ENCODE measurements at regions not wholly inside any gene's neighbourhood (a gene's known extent, or its start where the extent isn't known, plus 50 kb on each side); places are given as distances from the start of the nearest gene placed in this dataset.
"Not testable (repeated sequence)": the region's sequence is repeated elsewhere in the genome, so short reads cannot be mapped to it uniquely, and the experiment has no call there.

DNA sequence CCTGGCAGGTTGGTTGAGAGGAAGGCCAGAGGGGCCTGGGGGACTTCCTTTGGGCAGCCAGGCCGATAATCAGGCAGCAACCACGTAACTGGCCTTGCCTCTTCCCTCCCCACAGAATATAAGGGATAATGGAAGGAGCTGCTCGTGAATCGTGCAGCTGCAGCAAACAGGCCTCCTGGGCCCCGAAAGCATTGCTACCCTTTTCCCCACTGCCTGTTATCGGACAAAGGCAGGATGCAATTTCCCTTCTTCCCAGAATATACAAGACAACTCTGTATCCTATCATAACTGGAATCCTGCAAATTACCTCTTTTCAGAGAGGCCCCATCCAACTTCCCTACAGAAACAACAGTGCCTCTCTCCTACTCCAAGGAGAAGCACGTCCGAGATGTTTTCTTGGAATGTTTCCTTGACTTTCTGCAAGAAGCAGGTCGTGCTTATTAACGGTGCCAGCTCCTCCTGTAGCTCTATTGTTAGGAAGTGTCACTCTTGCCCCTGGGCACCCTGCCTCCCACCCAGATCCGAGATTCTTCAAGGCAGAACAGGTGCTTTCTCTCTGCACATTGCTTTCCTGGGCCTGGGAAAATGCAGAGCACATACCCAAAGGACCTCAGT, 106.0 kb upstream of the TIAM1 start:
- DNase-seq = no peak

DNA sequence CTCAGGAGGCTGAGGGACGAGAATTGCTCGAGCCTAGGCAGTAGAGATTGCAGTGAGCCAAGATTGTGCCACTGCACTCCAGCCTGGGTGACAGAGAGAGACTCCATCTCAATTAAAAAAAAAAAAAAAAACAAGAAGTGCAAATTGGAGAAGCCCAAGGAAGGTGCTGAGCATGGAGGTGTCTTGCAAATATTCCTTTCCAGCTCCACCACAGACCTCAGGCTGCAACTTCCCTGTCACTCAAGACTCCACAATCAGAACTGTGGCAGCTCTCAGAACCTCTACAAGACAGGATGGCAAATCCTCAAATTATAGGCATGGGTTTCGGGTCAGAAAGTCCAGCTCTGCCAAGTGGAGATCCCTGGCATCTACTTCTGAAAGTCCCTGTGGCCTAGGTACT, 104.4 kb upstream of the TIAM1 start:
- no peak for DNase-seq

DNA sequence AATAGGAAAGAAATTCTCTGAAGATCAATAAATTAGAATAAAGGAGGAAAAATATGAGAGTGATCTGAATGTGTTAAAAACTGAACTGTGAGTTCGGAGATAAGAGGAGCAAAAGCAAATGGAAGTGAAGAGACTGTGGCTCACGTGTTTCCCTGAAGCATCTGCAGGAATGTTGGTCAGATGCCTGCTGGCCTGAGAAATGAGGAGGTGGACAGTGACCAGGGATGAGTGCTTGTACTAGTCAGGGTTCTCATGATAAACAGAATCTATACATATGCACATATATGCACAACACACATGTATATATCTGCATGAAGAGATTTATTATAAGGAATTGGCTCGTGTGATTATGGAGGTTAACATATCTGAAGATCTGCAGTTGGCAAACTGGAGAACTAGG, 103.4 kb upstream of the TIAM1 start:
- no peak for DNase-seq

DNA sequence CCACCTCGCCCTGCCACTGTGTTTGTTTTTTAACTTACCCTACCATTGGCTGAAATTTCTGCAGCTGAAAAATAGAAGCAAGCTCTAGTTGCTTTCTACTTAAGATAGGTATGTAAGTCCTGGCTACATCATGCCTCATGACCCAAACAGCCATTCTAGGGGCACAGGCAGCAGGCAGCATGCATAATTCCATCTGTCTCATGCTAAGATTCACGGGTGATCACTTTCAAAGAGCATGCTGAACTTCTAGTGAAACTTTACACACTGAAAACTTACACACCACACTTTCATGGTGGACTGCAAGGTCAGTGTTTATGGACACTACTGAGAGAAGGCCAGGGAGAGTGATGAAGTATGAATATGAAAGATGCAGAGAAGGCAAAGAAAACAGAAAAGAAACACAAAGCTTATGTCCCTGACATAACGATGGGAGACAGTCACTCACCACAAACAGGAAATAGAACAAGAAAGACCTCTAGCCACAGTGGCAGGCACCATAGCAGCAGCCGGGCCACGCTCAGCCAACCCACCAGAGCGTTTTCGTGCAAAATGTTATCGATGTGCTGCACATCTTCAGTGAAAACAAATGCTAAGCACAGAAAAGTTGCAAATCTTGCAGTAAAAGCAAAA, 102.3 kb upstream of the TIAM1 start:
- DNase-seq = no peak

DNA sequence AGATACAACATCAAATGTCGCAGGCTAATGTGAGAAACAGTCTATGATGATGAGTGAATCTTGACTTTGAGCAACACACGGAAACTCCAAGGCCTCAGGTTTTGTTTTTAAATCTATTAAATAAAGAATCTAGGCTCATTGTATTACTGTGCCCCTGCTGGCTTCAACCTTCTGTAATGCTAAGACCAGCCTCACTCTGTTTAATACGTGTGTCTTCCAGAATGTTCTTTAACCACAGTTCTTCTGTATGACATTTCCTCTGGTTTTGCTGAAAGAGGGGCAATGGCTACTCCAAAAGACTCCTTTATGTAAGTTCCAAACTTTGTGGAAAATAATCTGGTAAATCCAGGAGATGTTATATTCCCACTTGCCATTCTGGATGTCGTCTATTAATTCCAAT, 101.1 kb upstream of the TIAM1 start:
- no peak for DNase-seq

DNA sequence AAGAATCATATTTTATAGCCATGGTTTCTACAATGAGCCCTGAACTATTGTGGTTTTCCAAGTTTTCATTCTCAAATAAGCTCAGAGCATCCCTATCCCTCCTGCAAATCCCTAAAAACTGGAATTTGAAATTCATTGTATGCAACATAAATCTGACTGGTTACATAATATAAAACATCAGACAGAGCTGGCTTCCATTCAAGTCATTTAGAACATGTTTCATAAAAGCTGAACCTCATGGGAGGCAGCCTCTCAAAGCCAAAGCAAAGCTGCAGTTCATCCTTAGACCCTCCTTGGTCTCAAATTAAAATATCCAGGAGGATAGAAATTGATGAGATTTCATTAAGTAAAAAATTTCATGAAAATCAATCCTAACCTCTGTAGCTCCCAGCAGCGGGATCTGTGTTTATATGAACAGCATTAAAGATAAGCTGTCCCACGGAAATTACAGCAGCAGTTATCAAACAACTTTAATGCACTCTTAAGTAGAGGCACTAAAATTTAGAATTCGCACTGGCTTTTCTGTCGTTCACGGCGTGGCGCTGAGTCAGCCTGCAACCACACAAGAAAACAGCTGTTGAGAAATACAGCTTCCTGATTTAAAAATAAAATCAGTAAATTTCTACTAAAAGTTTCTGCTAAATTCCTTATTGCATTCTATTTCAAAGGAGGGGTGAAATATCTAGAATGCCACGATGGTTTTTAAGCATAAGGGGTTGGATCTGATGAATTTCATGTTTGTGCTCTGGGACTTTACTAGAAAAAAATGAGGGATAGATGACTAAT, 99.9 kb upstream of the TIAM1 start:
- DNase-seq = no peak

DNA sequence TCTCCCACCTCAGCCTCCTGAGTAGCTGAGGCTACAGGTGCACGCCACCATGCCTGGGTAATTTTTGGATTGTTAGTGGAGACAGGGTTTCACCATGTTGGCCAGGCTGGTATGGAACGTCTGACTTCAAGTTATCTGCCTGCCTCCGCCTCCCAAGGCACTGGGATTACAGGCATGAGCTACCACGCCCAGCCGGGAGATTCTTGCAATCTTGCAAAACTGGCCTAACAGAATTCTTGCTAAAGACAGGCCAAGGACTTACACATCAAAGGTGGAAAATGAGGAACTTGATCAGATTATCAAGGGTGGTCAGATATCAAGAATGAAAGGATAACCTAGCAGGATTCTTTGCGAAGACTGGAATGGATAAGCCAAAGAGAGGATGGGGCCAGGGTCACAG, 98.3 kb upstream of the TIAM1 start:
- no peak for DNase-seq

DNA sequence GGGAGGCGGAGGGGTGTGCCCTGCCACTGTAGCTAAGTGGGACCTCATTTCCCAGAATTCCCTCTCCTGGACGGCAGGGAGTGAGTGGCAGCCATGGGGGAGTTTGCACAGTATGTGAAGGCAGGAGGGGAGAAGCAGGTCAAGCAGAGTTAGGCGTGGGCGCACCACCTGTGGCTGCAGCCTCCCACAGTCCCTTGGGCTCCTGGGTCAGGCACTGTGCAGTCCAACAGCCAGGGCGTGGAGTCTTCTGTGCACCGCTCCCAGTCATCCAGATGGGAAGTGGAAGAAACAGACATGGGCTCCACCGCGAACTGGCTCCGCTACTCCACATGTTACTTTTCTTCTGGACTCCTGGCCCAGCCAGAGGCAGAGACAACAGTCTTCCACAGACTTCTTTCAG, 85.4 kb upstream of the TIAM1 start:
- no peak for DNase-seq

DNA sequence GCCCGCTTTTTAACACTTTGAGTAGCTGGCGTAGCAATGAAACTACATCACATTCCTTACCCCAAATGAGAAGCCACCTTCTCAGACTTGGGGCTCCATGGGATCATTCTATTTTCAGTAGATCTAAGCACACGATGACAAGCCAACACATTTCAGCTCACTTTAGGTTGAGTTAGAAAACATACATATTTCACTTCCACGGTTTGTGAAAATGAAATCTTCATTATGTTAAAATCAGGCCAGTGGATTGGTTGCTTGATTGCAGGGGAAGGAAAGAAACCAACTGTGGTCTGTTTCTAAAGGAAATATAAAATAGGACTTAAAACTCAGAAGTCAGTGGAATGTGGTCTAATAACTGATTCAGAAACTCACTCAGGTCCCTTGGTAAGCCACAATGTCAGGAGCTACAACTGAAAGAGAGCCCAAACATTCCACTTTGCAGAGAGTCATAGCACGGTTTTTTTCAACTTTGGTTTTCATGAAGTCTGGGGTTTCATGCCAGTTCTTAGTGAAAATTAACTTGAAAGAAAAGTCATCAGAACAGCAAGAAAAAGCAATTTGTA, 82.3 kb upstream of the TIAM1 start:
- DNase-seq = no peak

DNA sequence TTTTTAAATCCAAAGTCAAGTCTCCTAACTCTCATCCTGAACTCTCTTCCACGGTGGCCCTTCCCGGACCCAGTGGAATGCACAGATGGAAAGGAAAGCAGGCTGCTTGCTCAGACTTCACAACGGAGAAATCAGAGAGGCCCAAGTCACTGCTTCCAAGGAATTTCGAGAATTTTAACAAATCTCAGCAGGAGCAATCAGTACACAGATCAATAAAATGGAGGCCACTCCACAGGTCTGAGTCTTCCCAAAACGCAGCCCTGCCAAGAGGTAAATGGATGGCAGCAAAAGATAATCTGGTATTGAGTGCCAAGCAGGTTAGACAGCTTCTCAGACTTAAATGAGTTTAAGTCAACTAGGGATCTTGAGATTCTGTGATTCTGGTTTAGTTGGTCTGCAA, 81.1 kb upstream of the TIAM1 start:
- no peak for DNase-seq

DNA sequence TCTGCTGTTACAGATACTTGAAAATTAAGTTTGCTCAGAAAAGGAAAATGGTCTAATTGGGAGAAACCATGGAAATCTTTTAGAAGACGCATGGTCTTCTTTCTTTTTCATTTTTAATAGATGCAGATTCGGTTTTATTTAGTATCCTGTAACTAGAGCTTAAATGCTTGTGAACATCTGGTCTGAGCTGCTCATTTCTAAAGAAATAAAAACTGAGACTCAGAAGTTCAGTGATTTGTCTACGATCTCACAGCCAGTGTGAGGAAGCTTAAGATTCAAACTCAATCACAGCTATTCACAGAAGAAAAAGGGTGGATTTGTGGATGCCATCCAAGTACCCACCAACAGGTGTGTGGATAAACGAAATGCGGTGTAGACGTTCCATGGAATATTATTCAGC, 80.0 kb upstream of the TIAM1 start:
- no peak for DNase-seq

DNA sequence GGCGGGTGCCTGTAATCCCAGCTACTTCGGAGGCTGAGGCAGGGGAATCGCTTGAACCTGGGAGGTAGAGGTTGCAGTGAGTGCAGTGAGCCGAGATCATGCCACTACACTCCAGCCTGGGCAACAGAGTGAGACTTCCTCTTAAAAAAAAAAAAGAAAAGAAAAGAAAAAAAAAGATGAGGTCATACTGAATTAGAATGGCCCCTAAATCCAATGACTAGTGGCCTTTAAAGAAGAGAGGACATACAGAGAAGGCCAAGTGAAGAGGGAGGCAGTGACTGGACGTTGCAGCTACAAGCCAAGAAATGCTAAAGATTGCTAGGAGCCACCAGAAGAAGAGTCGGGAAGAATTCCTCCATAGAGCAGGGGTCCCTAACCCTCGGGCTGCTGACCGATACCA, 76.9 kb upstream of the TIAM1 start:
- DNase-seq = no peak

DNA sequence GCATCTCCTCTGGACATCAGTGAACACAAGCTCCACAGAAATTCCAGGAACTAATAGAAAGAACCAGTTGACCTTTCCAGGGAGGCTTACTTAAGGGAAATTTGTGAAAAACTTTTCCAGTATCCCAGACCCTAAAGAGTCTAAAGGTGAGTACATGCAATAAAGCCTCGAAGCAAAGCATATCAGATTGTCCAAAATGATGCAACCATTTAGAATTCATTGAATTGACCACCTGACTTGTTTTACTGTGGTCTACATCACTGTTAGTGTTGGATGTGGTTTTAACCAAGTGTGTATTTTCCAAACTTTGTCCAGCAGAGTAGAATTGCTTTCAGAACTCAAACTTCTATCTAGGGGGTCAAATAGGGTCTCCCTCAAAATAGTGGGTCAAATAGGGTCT, 76.3 kb upstream of the TIAM1 start:
- DNase-seq = no peak

DNA sequence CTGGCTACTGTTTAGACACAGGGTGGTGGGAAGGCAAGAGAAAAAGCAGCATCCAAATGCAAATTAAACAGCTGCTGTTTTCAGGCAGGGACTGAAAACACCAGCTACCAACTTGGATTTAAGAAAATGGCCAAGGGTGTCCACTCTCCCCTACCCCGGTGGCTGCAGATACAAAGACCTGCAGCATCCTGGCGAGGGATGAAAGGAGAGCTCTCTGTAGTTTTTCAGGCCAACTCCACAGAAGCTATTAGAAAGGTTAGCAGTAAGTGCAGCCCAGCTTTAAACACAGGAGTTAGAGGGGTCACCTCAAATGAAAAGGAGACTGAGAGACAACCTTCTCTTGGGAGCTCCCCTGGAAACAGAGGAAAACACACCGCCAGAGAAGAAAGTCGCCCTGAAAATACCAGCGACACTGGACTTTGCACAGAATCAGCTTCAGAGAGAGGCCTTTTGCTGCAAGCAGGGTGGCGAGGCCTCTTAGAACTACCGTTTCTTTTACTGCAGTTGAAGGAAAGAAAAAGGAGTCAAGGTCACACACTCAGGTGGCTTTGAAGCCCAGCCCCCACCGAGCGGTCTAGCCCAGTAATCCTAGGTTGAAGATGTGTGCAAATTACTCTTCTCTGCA, 74.4 kb upstream of the TIAM1 start:
- DNase-seq = no peak

DNA sequence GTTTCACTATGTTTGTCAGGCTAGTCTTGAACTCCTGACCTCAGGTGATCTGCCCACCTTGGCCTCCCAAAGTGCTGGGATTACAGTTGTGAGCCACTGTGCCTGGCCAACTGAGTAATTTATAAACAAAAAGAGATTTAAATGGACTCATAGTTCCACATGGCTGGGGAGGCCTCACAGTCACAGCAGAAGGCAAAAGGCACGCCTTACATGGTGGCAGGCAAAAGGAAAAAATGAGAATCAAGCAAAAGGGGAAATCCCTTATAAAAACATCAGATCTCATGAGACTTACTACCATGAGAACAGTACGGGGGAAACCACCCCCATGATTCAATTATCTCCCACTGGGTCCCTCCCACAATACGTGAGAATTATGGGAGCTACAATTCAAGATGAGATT, 73.2 kb upstream of the TIAM1 start:
- not testable (repeated sequence) for DNase-seq

DNA sequence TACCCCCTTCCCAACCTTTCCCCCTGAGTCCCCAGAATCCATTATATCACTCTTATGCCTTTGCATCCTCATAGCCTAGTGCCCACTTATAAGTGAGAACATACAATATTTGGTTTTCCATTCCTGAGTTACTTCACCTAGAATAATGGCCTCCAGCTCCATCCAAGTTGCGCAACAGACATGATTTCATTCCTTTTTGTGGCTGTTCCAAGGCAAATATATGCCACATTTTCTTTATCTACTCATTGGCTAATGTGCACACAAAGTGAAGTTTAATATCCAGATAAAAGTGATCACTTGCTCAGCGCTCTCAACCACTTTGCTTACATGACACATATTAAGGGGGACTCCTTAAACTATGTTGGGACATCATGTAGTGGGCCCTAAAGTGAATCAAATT, 72.4 kb upstream of the TIAM1 start:
- DNase-seq = no peak

DNA sequence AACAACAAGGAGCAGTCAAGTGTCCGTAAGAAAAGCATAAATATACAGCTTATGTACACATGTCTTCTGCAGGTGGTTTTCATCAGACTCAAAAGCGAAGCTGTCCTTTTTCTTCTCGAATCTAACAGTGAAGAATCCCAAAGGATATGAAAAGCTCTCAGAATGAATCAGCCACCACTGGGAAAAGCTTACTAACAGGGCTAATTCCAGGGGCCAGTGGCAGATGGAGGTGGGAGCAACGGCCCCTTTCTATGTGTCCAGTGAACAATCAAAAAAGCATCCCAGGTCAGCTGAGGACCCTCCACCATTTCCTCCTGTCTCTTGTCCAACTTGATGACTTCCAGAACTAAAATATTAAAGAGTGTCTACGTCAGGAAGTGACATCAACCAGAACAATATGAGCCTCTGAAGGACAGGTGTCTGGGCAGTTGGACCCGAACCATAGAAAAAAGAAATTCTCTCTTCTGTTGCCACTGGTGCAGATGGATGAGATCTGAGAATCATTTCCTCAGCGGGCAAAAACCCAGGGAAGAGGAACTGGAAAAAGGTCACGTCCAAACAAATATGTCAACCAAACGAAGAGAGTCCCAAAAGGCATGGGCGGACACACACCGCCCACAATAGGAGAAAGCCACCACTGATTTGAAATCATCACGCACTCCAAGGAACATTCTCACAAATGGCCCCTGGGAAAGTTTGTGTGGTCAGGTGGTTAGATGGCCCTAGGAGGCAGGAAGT, 70.4 kb upstream of the TIAM1 start:
- DNase-seq = no peak

DNA sequence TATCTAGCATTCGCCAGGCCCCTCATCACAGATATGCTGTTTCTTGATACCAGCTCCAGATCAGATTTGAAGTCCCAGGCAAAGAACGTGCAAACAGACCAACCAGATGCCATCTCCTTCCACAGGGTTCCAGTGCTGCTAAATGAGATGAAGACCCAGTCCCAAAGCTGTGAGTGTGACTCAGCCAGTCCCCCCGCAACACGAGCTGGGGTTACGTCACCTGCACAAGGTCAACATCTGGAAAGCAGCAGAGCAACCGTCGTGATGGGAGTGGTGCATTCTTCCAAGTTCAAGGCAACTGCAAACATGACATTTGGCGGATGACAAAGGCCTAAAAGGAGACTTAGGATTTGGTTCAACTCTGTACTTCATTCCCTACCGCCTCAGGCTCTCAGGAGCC, 69.6 kb upstream of the TIAM1 start:
- DNase-seq = no peak

DNA sequence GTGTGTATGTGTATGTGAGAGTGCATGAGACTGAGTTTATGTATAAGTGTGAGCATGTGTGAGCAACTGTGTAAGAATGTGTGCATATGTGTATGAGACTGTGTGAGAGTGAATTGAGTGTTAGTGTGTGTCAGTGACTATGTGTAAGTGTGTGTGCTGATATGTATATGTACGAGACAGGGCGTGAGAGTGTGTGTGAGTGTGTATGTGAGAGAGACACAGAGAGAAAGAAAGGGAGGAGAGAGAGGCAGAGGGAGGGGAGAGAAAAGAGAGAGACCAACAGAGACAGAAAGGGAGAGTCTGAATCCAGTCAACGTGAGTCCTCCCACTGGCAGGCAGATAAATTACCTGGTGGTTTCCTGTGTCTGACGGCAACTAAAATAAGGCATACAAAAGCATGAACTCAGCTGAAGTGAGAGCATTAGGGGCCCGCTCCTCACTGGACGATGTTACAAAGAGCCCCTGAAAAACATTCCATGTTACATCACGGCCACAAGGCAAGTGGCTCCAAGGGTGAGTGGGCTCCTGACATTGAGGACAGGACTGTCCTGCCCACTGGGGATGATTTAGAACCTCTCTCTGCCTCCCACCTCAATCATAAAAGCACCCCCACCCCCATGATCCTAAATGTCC, 66.6 kb upstream of the TIAM1 start:
- no peak for DNase-seq

DNA sequence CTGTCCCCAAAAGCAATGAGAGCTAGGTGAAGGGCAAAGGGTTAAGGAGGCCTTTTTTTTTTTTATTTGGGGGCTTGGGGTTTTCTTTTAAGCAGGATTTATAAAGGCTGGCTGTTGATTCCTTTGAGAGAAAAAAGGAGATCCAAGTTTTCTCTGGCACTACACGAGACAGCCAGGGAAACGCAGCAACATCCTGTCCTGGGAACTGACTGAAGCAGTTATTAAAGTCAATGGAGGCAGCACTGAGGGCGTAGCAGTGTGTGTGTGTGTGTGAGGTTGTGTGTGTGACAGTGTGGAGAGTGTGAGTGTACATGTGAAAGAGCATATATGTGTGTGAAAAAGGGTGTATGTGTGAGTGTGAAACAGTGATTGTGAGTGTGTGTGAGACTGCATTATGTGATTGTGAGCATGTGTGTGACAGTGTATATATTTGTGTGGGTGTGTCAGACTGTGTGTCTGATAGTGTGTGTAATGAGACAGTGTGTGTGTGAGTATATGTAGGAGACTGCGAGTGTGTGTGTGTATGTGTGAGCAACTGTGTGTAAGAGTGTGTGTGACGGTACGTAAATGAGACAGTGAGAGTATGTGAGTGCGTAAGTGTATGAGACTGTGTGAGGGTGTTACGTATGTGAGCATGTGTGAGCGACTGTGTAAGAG, 65.9 kb upstream of the TIAM1 start:
- no peak for DNase-seq

DNA sequence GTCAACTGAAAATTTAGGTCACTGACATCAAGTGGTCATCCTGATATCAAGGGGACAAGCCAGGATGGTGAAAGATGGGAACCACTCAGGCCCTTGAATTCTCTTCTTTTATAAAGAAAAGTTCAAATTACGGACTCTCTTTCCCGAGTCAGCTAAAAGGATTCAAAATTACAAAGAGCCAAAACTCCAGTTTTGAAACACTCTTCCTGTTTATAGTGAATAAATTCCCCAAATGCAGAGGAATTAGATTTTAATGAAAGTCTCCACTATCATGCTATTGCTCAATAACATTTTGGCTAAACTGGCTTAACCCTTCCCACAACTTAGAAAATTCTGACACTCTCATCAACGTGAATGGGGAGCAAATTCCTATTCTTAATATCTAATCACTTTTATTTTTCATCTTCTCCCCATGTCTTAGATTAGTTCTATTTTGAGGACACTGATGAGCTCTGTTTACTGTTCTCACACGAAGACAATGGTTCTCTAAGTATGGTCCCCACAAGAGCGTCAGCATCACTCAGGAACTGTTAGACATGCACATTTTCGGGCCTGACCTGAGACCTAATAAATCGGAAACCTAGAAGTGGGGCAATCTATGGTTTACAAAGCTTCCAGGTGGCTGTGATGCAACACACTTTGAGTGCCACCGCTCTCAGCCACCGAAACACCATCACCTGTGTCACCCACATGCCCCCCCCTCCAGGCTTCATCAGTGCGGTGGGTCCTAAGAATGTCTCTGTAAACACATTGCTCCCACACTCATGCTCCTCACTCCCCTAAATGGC, 64.4 kb upstream of the TIAM1 start:
- DNase-seq = no peak
